ENCODE measurements at regions not wholly inside any gene's neighbourhood (a gene's known extent, or its start where the extent isn't known, plus 50 kb on each side); places are given as distances from the start of the nearest gene placed in this dataset.

DNA sequence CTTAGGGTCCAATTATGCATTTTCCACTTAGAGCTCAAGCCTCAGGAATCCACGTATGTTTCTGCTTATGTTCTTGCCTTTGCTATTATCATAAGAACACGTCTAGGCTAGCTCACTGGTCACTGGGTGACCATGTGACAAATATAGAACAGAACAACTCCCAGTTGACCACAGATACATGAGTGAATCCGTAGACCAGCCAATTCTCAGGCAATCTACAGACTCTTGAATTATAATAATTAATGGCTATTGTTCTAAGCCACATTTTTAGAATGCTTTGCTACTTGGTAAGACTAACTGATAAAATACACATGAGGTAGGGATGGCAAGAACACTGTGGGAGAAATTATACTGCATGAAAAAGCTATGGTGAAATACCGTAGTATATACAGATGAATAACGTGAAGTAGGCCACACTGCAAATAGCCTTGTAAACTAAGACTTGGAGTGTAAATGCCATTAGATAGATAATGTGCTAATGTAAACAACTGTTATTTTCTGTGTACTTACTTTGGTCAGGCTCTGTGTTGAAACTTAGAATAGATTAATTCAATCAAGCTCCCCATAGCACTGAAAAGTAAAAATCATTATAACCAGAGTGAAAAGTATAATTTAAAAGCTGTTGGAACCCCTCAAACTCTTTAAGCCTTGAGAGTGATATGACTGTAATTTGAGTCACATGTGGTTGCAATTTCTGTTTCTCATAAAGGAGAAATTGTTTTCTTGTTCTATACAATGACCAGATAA is 366.2 kb upstream of the CCDC179 start:
- intact Hi-C loops (cut with DNase I): no loop called here
- DNase-seq: no peak

GRCh38 chr11:23227078-23227445 is 366.8 kb upstream of the CCDC179 start:
- intact Hi-C loops (cut with DNase I): no loop called here
- no peak for DNase-seq

DNA sequence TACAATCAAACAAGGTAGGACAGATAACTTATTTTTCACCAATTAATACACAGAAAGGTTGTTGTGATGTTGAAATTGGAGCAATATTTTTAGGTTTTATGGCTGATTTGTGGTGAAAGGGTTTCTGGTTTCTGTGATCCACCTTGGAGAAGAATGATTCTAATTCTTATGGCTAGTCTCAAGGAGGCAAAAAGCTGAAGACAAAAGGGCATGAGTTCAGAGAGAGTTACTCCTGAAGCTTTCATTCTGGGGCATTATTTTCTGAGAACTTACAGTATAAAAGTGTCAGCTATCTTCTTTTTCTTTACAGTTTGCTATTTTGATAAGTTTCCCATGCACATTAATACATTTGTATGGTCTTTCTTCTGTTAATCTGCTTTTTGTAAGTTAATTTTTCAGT is 372.4 kb upstream of the CCDC179 start:
- intact Hi-C loops (cut with DNase I): no loop called here
- DNase-seq: no peak

DNA sequence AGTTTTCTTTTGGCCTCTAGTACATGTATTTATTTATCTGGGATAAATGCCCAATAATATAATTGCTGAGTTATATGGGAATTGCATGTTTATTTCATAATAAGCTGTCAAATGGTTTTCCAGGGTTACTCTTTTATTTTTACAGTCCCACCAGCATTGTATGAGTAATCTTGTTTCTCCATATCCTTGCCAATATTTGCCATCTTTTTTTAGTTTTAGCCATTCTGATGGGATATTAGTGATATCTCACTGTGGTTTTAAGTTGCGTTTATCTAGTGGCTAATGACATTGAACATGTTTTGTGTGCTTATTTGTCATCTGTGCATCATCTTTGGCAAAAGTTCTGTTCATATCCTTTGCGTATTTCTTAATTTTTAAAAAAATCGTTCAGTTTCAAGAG is 372.8 kb upstream of the CCDC179 start:
- intact Hi-C loops (cut with DNase I): no loop called here
- no peak for DNase-seq

DNA sequence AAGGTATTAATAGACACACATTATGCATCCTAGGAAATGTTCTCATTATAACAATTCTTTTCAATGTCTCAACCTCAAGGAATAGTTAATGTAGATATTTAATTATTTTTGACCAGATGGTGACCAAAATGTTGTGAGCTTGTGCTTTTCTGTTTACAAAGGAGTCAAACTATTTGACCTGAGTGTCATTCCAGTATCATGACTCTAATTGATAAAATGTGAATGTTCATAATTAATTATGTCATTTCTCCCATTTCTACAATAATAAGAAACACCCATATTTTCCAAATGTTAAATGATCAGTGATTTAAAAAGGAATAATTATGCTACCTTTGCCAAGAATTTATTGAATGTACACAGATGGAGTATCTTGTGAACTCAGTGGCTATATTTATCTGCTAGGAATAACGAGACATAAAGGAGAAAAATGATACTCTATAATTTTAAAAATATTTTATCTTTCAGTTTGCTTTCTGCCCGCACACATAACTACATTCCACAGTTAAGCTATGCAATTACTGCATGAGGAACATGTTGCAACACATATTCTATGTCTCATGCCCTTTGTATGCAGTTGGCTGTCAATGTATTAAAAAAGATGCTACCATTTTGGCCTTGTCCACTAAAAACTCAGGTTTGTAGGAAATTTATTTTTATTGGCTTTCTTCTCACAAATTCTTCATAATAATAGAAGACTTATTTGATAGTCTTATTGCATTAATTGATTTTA is 376.7 kb upstream of the CCDC179 start:
- intact Hi-C loops (cut with DNase I): no loop called here
- DNase-seq: no peak

DNA sequence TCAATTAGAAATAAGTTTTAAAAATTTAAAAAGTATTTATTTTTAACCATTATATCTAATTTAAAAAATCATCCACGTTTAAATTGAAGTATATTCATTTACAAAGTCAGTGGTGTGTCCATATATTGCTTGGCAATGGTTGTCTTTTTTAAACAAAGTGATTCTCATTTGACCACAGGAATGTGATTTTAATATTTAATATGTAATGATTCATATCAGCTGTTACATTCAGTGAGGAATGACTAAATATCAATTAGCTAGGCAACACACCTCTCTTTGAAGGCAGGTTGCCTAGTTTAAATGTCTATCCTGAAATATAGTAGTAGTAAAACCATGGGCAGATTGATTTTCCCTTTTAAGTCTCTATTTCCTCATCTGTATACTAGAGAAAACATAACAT is 392.2 kb upstream of the CCDC179 start:
- no peak for DNase-seq
- intact Hi-C loops (cut with DNase I): no loop called here

GRCh38 chr11:23257088-23257487 is 396.8 kb upstream of the CCDC179 start:
- intact Hi-C loops (cut with DNase I): no loop called here
- no peak for DNase-seq

DNA sequence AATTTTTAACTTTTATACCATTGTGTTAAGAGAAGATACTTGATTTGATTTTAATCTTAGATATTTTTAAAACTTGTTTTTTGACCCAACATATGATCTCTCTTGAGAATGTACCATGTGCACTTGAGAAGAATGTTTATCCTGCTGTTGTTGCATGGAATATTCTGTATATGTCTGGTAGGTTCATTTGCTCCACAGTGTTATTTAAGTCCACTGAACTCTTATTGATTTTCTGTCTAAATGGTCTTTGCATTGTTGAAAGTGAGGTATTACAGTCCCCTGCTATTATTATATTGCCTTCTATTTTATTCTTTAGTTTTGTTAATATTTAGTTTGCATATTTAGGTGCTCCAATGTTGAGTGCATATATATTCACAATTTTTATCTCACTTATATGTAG is 397.3 kb upstream of the CCDC179 start:
- no peak for DNase-seq
- intact Hi-C loops (cut with DNase I): no loop called here

DNA sequence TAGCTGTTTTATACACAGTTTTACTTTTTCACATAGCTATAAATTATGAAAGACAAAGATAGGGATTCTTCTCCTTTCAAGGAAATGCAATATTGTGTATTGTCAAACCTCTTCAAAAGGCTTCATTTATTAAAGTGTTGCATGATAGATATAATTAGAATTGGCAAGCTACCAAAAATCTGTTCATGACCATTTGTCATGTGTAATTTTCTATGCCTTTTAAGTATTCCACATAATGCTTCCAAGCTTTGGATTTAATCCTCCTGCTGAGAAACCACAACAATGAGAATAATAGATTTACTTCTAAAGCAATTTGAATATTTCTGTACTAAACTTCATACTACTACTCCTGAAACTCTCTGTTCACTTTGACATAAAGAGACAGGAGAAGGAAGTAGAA is 403.2 kb upstream of the CCDC179 start:
- no peak for DNase-seq
- intact Hi-C loops (cut with DNase I): no loop called here

DNA sequence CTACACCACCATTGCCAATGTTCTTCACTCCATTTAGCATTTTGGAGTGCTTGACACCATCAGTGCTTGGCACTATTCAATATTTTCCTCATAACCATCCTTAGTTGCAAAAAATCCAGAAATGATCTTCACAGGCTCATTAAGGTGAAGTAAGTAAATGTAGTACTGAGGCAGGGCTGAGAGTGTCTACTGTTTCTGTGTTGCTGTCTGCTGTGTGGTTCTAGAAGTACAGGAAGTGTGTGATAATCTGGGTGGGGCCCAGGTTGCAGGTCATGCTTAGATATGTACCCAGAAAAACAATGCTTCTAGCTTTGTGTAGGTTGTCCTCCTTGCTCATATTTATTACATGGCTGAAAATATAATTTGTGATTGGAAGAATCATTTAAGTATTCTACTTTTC is 411.8 kb upstream of the CCDC179 start:
- intact Hi-C loops (cut with DNase I): no loop called here
- DNase-seq: no peak

- intact Hi-C loops (cut with DNase I): no loop called here
- no peak for DNase-seq
Measured at GRCh38 chr11:23278121-23278520, 417.8 kb upstream of the CCDC179 start.

DNA sequence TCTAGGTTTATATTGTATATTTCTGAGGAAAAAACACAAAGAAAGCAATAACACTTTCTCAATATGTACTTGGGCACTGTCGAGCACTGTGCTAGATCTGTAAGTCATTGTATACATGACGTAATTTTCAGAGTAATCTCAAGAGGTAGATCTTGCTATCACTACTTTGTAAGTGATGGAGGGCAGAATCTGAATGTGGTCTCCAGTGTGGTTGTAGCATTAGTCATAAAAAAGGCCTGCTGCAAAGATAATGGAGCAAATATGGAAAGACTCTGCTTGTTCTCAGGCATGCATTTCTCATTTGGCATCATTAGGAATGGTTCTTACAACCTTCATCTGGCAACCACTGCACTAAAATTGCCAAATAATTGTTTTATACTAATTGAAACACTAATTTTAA is 419.8 kb upstream of the CCDC179 start:
- intact Hi-C loops (cut with DNase I): no loop called here
- DNase-seq: no peak

GRCh38 chr11:23283666-23284065 is 423.4 kb upstream of the CCDC179 start:
- intact Hi-C loops (cut with DNase I): no loop called here
- DNase-seq: no peak

GRCh38 chr11:23284631-23285030 is 424.4 kb upstream of the CCDC179 start:
- DNase-seq: no peak
- intact Hi-C loops (cut with DNase I): no loop called here

GRCh38 chr11:23288003-23288783 is 427.9 kb upstream of the CCDC179 start:
- intact Hi-C loops (cut with DNase I): no loop called here

GRCh38 chr11:23295241-23295640 is 435.0 kb upstream of the CCDC179 start:
- intact Hi-C loops (cut with DNase I): no loop called here
- no peak for DNase-seq

More at GRCh38 chr11:23288003-23288783, 427.9 kb upstream of the CCDC179 start:
- no peak for DNase-seq

DNA sequence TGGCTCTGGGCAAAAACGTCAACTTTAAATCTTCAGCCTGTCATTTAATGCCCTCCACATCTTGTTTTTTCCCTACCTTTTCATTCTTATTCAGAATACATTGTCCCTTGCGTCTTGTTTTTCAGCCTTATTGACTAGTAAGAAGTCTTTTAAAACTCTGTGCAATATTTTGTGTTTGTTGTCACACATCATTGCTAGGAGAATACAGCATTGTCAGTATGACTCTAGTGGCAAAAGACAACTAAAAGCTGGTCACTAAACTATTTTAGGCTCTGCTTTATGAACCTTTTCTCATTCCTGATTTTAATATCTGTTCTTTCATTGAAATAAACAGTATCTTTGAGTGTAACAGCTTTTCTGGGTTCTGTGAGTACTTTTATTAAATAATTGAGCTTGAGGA is 447.8 kb upstream of the CCDC179 start:
- DNase-seq: no peak
- intact Hi-C loops (cut with DNase I): no loop called here

DNA sequence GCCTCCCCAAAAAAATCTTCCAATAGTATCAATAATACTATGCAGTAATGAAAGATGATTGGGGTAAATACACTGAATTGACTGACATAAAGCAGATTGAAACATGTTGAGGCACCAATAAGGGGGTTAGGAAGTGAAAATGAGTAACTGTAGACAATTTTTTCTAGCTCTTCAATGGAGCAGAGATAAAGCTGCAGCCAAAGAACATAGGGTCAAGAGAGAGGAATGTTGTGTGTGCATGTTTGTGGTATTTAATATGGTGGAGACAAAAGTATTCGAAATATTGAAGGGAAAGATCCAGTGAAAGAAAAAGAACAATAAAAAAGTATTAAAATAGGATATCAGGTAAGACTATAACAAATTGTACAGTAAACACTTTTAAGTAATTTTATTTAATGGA is 450.0 kb upstream of the CCDC179 start:
- intact Hi-C loops (cut with DNase I): no loop called here
- DNase-seq: no peak

DNA sequence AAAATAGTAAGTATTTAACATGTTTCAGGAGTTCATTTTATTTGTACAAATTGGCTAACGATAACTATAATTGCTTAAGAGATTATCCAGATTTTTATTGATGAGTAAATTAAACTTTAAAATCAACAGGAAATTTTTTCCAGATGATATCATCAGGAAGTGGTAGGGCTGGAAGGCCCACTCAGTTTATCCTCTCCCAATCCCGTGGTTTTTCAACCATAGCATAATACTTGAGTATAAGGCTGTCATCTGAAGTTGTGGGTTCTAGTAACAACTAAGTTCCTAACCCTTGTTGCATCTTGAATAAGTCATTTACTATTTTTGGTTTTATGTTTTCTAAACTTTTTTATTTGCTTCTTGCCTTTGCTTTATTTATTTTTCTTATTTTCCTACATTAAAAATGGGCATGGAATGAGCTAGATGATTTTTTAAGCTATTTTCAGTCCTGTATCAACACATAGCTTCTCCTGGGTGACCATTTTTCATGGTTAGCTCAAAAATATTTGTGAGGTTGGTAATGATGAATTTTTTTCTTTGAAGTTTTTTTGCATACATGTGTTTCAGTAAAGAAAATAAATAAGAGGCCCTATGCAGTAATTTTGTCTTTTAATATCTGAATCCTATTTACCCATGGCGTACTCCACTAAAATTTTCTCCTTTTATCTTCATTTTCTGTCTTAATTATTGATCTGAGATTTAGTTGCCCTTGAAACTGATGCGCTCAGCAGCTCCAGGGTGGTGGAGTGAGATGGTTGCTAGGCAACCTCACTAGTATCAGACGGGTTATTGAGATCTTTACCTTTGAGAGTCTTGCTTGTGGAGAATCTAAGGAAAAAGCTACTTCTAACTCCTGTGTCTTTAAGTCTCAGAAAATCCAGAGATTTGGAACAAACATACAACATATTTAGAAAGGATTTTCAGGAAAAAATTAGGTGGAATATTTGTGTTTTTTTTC is 452.0 kb upstream of the CCDC179 start:
- intact Hi-C loops (cut with DNase I): no loop called here
- no peak for DNase-seq

GRCh38 chr11:23313001-23313400 is 452.7 kb upstream of the CCDC179 start:
- no peak for DNase-seq
- intact Hi-C loops (cut with DNase I): no loop called here

Measured in posterior cingulate gyrus (tissue), 11 donors.